ENCODE measurements at regions not wholly inside any gene's neighbourhood (a gene's known extent, or its start where the extent isn't known, plus 50 kb on each side); places are given as distances from the start of the nearest gene placed in this dataset.
"Not testable (repeated sequence)": the region's sequence is repeated elsewhere in the genome, so short reads cannot be mapped to it uniquely, and the experiment has no call there.

GRCh38 chr16:29113446-29113845 lies 128.6 kb downstream of the LAT start:
- DNase-seq (ENCODE audit: low read depth, low spot score): not testable (repeated sequence)

GRCh38 chr16:29112755-29113347 lies 128.0 kb downstream of the LAT start:
- no peak for DNase-seq (ENCODE audit: low read depth, low spot score)

GRCh38 chr16:29111901-29112680 lies 127.2 kb downstream of the LAT start:
- not testable (repeated sequence) for DNase-seq (ENCODE audit: low read depth, low spot score)

- DNase-seq (ENCODE audit: low read depth, low spot score): no peak
Measured at GRCh38 chr16:29111421-29111820, 126.6 kb downstream of the LAT start.

GRCh38 chr16:29108625-29109169 lies 123.8 kb downstream of the LAT start:
- not testable (repeated sequence) for DNase-seq (ENCODE audit: low read depth, low spot score)

- no peak for DNase-seq (ENCODE audit: low read depth, low spot score)
Measured at GRCh38 chr16:29107299-29107698, 122.4 kb downstream of the LAT start.

- not testable (repeated sequence) for DNase-seq (ENCODE audit: low read depth, low spot score)
Measured at GRCh38 chr16:29106259-29106908, 121.5 kb downstream of the LAT start.

GRCh38 chr16:29104600-29104999 lies 119.7 kb downstream of the LAT start:
- DNase-seq (ENCODE audit: low read depth, low spot score): not testable (repeated sequence)

GRCh38 chr16:29097965-29098364 lies 113.1 kb downstream of the LAT start:
- DNase-seq (ENCODE audit: low read depth, low spot score): not testable (repeated sequence)

GRCh38 chr16:29094729-29095624 lies 110.1 kb downstream of the LAT start:
- DNase-seq (ENCODE audit: low read depth, low spot score): not testable (repeated sequence)

- DNase-seq (ENCODE audit: low read depth, low spot score): not testable (repeated sequence)
Measured at GRCh38 chr16:29094325-29094724, 109.5 kb downstream of the LAT start.

GRCh38 chr16:29089679-29090078 lies 104.8 kb downstream of the LAT start:
- DNase-seq (ENCODE audit: low read depth, low spot score): not testable (repeated sequence)

- DNase-seq (ENCODE audit: low read depth, low spot score): not testable (repeated sequence)
Measured at GRCh38 chr16:29087673-29088072, 102.8 kb downstream of the LAT start.

GRCh38 chr16:29081829-29082639 lies 97.2 kb downstream of the LAT start:
- peak; percentile 35 for DNase-seq (ENCODE audit: low read depth, low spot score)

- peak; percentile 17 for DNase-seq (ENCODE audit: low read depth, low spot score)
Measured at GRCh38 chr16:29074554-29075402, 89.9 kb downstream of the LAT start.

GRCh38 chr16:29062235-29062634 lies 77.4 kb downstream of the LAT start:
- DNase-seq (ENCODE audit: low read depth, low spot score): not testable (repeated sequence)

GRCh38 chr16:29061467-29061921 lies 76.6 kb downstream of the LAT start:
- not testable (repeated sequence) for DNase-seq (ENCODE audit: low read depth, low spot score)

GRCh38 chr16:29060022-29060810 lies 75.4 kb downstream of the LAT start:
- not testable (repeated sequence) for DNase-seq (ENCODE audit: low read depth, low spot score)

All from astrocyte of the hippocampus (primary cell).